GM13976 (cell line): ENCODE measurements at regions not wholly inside any gene's neighbourhood (a gene's known extent, or its start where the extent isn't known, plus 50 kb on each side); places are given as distances from the start of the nearest gene placed in this dataset.

Experiments
- DNase-seq: peaks from one replicate; pipeline ENCODE4 v3.0.0; 2012; ENCODE audit warnings: low spot score
- CTCF ChIP-seq: IDR thresholded peaks from 2 replicates; pipeline ENCODE4 v1.5.1; 2012; ENCODE audit warnings: borderline replicate concordance, mild to moderate bottlenecking; ENCODE audit not compliant: insufficient read depth; ENCODE audit errors: extremely low read depth, missing control alignments, control extremely low read depth
- in situ Hi-C: fragments of 300-500 bp; cut with MboI; formaldehyde crosslinking; loops from one replicate; pipeline ENCODE4 v1.12.0; 2022; ENCODE audit warnings: low sequenced_read_pairs, mixed read lengths, inconsistent platforms; ENCODE audit not compliant: unreplicated experiment

GRCh38 chr13:63112799-63113395, 1697.2 kb upstream of the PCDH20 start:
- in situ Hi-C loops = no loop called here
- DNase-seq = no peak
- no peak for TF ChIP-seq CTCF

GRCh38 chr13:63110466-63110865, 1694.8 kb upstream of the PCDH20 start:
- no peak for DNase-seq
- in situ Hi-C loops = no loop called here
- TF ChIP-seq CTCF = no peak

- in situ Hi-C loops = no loop called here
- DNase-seq = no peak
- TF ChIP-seq CTCF = no peak
Observed at GRCh38 chr13:63107179-63107943, 1691.7 kb upstream of the PCDH20 start.

GRCh38 chr13:63094717-63095116, 1679.1 kb upstream of the PCDH20 start:
- in situ Hi-C loops = no loop called here
- TF ChIP-seq CTCF = no peak

GRCh38 chr13:63093907-63094469, 1678.3 kb upstream of the PCDH20 start:
- no peak for DNase-seq
- in situ Hi-C loops = no loop called here
- no peak for TF ChIP-seq CTCF

More at GRCh38 chr13:63094717-63095116, 1679.1 kb upstream of the PCDH20 start:
- DNase-seq = no peak

GRCh38 chr13:63092456-63092855, 1676.8 kb upstream of the PCDH20 start:
- no peak for DNase-seq
- no peak for TF ChIP-seq CTCF

More at GRCh38 chr13:63092456-63092855, 1676.8 kb upstream of the PCDH20 start:
- in situ Hi-C loops = no loop called here
